Gastroesophageal sphincter (tissue), 3 donors: ENCODE measurements at regions not wholly inside any gene's neighbourhood (a gene's known extent, or its start where the extent isn't known, plus 50 kb on each side); places are given as distances from the start of the nearest gene placed in this dataset.

ENCODE experiments used
- EP300 ChIP-seq: sonication (generic); formaldehyde crosslinking; IDR thresholded peaks from one replicate; pipeline ENCODE4 v1.6.1; 2017; ENCODE audit warnings: antibody characterized with exemption, mild to moderate bottlenecking
- POLR2A ChIP-seq, 2 donors: fragments of 450-650 bp; IDR thresholded peaks; one replicate each; pipeline ENCODE4 v1.6.1; 2017; ENCODE audit warnings: antibody characterized with exemption in 2 of 2, mild to moderate bottlenecking in 2 of 2, moderate library complexity in 1 of 2
- POLR2AphosphoS5 ChIP-seq: sonication (generic); formaldehyde crosslinking; IDR thresholded peaks from one replicate; pipeline ENCODE4 v1.6.1; 2017; ENCODE audit warnings: antibody characterized with exemption
- TF ChIP-seq, protein P1 (sequence below), 4 experiments: fragments of 200-600 bp in 2 of 4; fragments of 450-650 bp in 2 of 4; sonication (generic) in 1 of 4; IDR thresholded peaks; one replicate each; pipeline ENCODE4 v1.5.1; 2017 to 2019; ENCODE audit warnings: antibody characterized with exemption in 4 of 4, mild to moderate bottlenecking in 2 of 4, moderate library complexity in 2 of 4

DNA sequence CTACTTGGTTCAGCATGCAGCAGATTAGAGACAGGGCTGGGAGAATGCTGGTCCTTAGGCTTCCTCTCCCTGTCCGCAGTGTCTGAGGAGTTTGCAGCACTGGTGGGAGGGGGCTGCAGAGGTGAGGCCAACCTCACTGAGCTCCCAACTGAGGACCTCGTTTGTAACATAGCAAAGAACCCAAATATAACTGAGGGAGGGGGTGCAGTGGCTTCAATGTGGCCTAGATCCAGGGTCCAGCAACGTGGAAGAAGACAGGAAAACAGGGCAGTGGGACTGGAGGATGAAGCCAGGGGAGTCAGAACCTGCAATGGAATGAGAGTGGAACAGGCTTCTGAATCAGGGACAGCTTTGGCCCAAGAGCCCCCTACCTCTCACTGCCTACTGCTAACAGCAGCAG, 84.3 kb upstream of the MAFB start:
- TF ChIP-seq, protein P1, sequence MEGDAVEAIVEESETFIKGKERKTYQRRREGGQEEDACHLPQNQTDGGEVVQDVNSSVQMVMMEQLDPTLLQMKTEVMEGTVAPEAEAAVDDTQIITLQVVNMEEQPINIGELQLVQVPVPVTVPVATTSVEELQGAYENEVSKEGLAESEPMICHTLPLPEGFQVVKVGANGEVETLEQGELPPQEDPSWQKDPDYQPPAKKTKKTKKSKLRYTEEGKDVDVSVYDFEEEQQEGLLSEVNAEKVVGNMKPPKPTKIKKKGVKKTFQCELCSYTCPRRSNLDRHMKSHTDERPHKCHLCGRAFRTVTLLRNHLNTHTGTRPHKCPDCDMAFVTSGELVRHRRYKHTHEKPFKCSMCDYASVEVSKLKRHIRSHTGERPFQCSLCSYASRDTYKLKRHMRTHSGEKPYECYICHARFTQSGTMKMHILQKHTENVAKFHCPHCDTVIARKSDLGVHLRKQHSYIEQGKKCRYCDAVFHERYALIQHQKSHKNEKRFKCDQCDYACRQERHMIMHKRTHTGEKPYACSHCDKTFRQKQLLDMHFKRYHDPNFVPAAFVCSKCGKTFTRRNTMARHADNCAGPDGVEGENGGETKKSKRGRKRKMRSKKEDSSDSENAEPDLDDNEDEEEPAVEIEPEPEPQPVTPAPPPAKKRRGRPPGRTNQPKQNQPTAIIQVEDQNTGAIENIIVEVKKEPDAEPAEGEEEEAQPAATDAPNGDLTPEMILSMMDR (IDR thresholded peaks at IDR 0.05): no peak
- TF ChIP-seq POLR2A (IDR thresholded peaks at IDR 0.05) (no peak), POLR2AphosphoS5 (no peak), EP300 (no peak)
